ENCODE measurements at regions not wholly inside any gene's neighbourhood (a gene's known extent, or its start where the extent isn't known, plus 50 kb on each side); places are given as distances from the start of the nearest gene placed in this dataset.

DNA sequence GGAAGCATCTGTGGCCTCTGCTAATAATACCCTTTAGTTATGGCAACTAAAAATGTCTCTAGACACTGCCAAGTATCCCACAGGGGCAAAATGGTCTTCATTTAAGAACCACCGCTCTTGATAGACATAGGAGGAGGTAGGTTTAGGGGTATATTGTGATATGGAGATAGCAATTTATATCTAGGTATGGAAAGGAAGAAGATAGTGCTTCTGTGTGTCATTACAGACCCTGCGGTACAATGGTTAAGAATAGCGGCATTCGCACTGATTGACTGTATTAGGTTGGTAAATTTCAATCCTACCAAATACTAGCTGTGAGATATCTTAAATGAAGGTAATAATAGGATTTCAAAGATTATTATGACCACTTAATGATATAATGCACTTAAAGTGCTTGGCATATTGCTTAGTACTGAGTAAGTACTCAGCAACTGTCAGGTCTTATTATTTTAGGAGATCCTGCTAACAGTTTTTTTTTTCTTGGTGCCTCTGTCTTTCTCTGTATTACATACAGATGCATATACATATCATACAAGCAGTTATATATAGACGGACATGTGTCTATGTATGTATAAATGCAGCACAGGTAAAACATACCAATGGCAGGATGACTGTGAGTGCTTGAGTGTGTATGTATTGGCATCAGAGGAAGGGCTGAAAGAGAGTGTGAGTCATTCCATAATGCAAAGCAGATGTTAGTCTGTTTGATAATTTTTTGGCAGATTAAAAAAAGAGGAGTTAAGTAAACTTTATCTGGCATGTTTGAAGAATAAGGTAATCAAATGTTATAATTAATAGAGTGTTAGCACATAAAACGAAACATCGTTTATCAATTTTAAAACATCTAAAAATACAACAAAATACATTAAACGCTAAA is 50.0 kb upstream of the ITGB8 start:
- Mint-ChIP-seq H3K36me3 (ENCODE audit: insufficient read depth in 1 of 3, low read depth in 3 of 3) (no peaks in the 10 kb centered on the region), H3K4me1 (peaks cover under 1 to 1% of the 10 kb centered on the region in 2 experiments; a peak in 3 of 4 replicates), H3K4me3 (no peak overlapping the region), H3K27me3 (ENCODE audit: low read depth) (no peaks in the 10 kb centered on the region), H3K27ac (peak overlapping the region in 1 of 3 experiments; percentile 4; a peak in 1 of 7 replicates), H3K9me3 (no peaks in the 10 kb centered on the region)
- H3K56ac ChIP-seq (ENCODE audit: insufficient read length, low read depth, low read length): no peak overlapping the region
- 100% methylated on average over 1 of the region's 8 CpGs for WGBS (ENCODE audit: extremely low coverage, insufficient read length, low lambda C conversion rate)
- no peak overlapping the region for H4K91ac ChIP-seq (ENCODE audit: insufficient read length, low read depth, low read length)
- no peak overlapping the region for H2BK20ac ChIP-seq (ENCODE audit: low read depth, low read length, poor library complexity, severe bottlenecking)
- H3K14ac ChIP-seq (ENCODE audit: insufficient read depth, low read length): no peak overlapping the region
- no peak overlapping the region for H3K27ac ChIP-seq (ENCODE audit: insufficient read length, low read depth, low read length)
- no peak overlapping the region for H3K4ac ChIP-seq (ENCODE audit: low read depth, low read length)
- no peaks in the 10 kb centered on the region for H3K79me1 ChIP-seq (ENCODE audit: insufficient read depth, low read depth, low read length, poor library complexity, severe bottlenecking)
- H4K5ac ChIP-seq (ENCODE audit: insufficient read length, low read depth, low read length): no peak overlapping the region
- no peak overlapping the region for H2BK120ac ChIP-seq (ENCODE audit: low read depth, low read length, poor library complexity, severe bottlenecking)
- no peak overlapping the region for H3K4me2 ChIP-seq (ENCODE audit: insufficient read depth, insufficient read length, low read length)
- H3T11ph ChIP-seq (ENCODE audit: low read length): no peak overlapping the region
- H2AK5ac ChIP-seq (ENCODE audit: insufficient read length, low read length): no peak overlapping the region
- no peak overlapping the region for H4K8ac ChIP-seq (replicated peaks; ENCODE audit: insufficient read length, low read depth, low read length)
- DNase-seq: no peak
- H2AFZ ChIP-seq (ENCODE audit: low read length): no peak overlapping the region
- no peak overlapping the region for H3K9ac ChIP-seq (ENCODE audit: extremely low read depth, insufficient read length, low read length)
- TF ChIP-seq, protein P1, sequence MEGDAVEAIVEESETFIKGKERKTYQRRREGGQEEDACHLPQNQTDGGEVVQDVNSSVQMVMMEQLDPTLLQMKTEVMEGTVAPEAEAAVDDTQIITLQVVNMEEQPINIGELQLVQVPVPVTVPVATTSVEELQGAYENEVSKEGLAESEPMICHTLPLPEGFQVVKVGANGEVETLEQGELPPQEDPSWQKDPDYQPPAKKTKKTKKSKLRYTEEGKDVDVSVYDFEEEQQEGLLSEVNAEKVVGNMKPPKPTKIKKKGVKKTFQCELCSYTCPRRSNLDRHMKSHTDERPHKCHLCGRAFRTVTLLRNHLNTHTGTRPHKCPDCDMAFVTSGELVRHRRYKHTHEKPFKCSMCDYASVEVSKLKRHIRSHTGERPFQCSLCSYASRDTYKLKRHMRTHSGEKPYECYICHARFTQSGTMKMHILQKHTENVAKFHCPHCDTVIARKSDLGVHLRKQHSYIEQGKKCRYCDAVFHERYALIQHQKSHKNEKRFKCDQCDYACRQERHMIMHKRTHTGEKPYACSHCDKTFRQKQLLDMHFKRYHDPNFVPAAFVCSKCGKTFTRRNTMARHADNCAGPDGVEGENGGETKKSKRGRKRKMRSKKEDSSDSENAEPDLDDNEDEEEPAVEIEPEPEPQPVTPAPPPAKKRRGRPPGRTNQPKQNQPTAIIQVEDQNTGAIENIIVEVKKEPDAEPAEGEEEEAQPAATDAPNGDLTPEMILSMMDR (conservative IDR thresholded peaks at IDR 0.05): no peak
- H3K27me3 ChIP-seq (ENCODE audit: insufficient read depth, low read length): no peaks in the 10 kb centered on the region
- no peak overlapping the region for H2BK15ac ChIP-seq (ENCODE audit: low read depth, low read length)
- no peak overlapping the region for H3K18ac ChIP-seq (ENCODE audit: insufficient read length, low read depth, low read length)
- no peaks in the 10 kb centered on the region for H3K79me2 ChIP-seq (ENCODE audit: insufficient read depth, low read length)
- no peaks in the 10 kb centered on the region for H3K23me2 ChIP-seq (ENCODE audit: insufficient read length, low read depth, low read length, poor library complexity, severe bottlenecking)
- no peaks in the 10 kb centered on the region for H4K20me1 ChIP-seq (ENCODE audit: control insufficient read depth, insufficient read depth, insufficient read length)
- no peaks in the 10 kb centered on the region for H3K9me3 ChIP-seq (ENCODE audit: control insufficient read depth, low read depth, low read length)
- H3K23ac ChIP-seq (ENCODE audit: insufficient read length, low read depth, low read length): no peak overlapping the region
- no peak overlapping the region for H2BK12ac ChIP-seq (ENCODE audit: insufficient read length, low read depth, low read length)
- no peaks in the 10 kb centered on the region for H3K4me1 ChIP-seq (ENCODE audit: insufficient read depth, low read length)
- H2BK5ac ChIP-seq (ENCODE audit: insufficient read length, low read length): no peak overlapping the region
